Retinal pigment epithelial cell (primary cell): ENCODE measurements at regions not wholly inside any gene's neighbourhood (a gene's known extent, or its start where the extent isn't known, plus 50 kb on each side); places are given as distances from the start of the nearest gene placed in this dataset.
"Not testable (repeated sequence)": the region's sequence is repeated elsewhere in the genome, so short reads cannot be mapped to it uniquely, and the experiment has no call there.

Source experiments
- DNase-seq: peaks from one replicate; pipeline ENCODE4 v3.0.0-alpha.2; 2010; ENCODE audit warnings: low read depth
- H3K4me3 ChIP-seq: 2 replicates; pipeline ENCODE4 v1.5.1; 2011; ENCODE audit warnings: mild to moderate bottlenecking, low read length, control low read depth, moderate library complexity
- CTCF ChIP-seq: conservative IDR thresholded peaks from 2 replicates; pipeline ENCODE4 v1.5.1; 2011; ENCODE audit warnings: low read depth, low read length, control low read depth, inconsistent platforms

GRCh38 chr13:90645582-90645981 is 701.9 kb upstream of the MIR17HG start:
- no peak for DNase-seq
- TF ChIP-seq CTCF = no peak
- no peak overlapping the region for H3K4me3 ChIP-seq

GRCh38 chr13:90648497-90648896 is 699.0 kb upstream of the MIR17HG start:
- DNase-seq = no peak
- H3K4me3 ChIP-seq = no peak overlapping the region
- no peak for TF ChIP-seq CTCF

GRCh38 chr13:90652036-90652435 is 695.5 kb upstream of the MIR17HG start:
- TF ChIP-seq CTCF = no peak
- no peak for DNase-seq
- no peak overlapping the region for H3K4me3 ChIP-seq

- no peak for DNase-seq
- H3K4me3 ChIP-seq = no peak overlapping the region
- no peak for TF ChIP-seq CTCF
These were observed 692.5 kb upstream of the MIR17HG start for GRCh38 chr13:90654970-90655369.

- DNase-seq, H3K4me3 ChIP-seq: not testable (repeated sequence)
These were observed 683.3 kb upstream of the MIR17HG start for GRCh38 chr13:90664200-90664599.

- no peak for DNase-seq
- TF ChIP-seq CTCF = no peak
- H3K4me3 ChIP-seq = no peak overlapping the region
These were observed 673.7 kb upstream of the MIR17HG start for GRCh38 chr13:90673746-90674145.

- TF ChIP-seq CTCF = no peak
- no peak for DNase-seq
- H3K4me3 ChIP-seq = no peak overlapping the region
These were observed 672.4 kb upstream of the MIR17HG start for GRCh38 chr13:90675129-90675528.

- H3K4me3 ChIP-seq = no peak overlapping the region
- no peak for TF ChIP-seq CTCF
- DNase-seq = no peak
These were observed 666.7 kb upstream of the MIR17HG start for GRCh38 chr13:90680826-90681225.
